Liver (tissue), 8 donors: ENCODE measurements at regions not wholly inside any gene's neighbourhood (a gene's known extent, or its start where the extent isn't known, plus 50 kb on each side); places are given as distances from the start of the nearest gene placed in this dataset.

Source experiments
- DNase-seq: peaks from one replicate; pipeline ENCODE4 v3.0.0-alpha.2; 2017; ENCODE audit warnings: low spot score
- H3K27ac ChIP-seq, 2 donors: one replicate each; pipeline ENCODE4 v1.7.0; 2013; ENCODE audit warnings: inconsistent platforms in 2 of 2, low read length in 2 of 2, control low read depth in 1 of 2, low read depth in 1 of 2, mild to moderate bottlenecking in 1 of 2
- H3K27me3 ChIP-seq, 4 donors: one replicate each; pipeline versions ENCODE4 v1.6.1 to v1.7.0; 2013; ENCODE audit warnings: low read length in 3 of 4, inconsistent platforms in 1 of 4, mild to moderate bottlenecking in 1 of 4, moderate library complexity in 1 of 4; ENCODE audit not compliant: control insufficient read depth in 4 of 4, insufficient read depth in 4 of 4
- H3K36me3 ChIP-seq, 4 donors: one replicate each; pipeline versions ENCODE4 v1.6.1 to v1.7.0; 2013; ENCODE audit warnings: low read length in 3 of 4, mild to moderate bottlenecking in 3 of 4, low read depth in 1 of 4, moderate library complexity in 1 of 4; ENCODE audit not compliant: control insufficient read depth in 4 of 4, insufficient read depth in 3 of 4
- H3K4me1 ChIP-seq, 4 donors: one replicate each; pipeline versions ENCODE4 v1.6.1 to v1.7.0; 2013; ENCODE audit warnings: low read length in 3 of 4, mild to moderate bottlenecking in 3 of 4, moderate library complexity in 1 of 4; ENCODE audit not compliant: control insufficient read depth in 4 of 4, insufficient read depth in 4 of 4
- H3K4me3 ChIP-seq, 3 donors: one replicate each; pipeline versions ENCODE4 v1.6.1 to v1.7.0; 2013; ENCODE audit warnings: low read length in 3 of 3, control low read depth in 1 of 3, low read depth in 1 of 3, mild to moderate bottlenecking in 1 of 3
- H3K9ac ChIP-seq, 2 donors: one replicate each; pipeline ENCODE4 v1.7.0; 2013; ENCODE audit warnings: low read length in 2 of 2, mild to moderate bottlenecking in 2 of 2, moderate library complexity in 2 of 2, control low read depth in 1 of 2, low read depth in 1 of 2
- H3K9me3 ChIP-seq, 4 donors: one replicate each; pipeline versions ENCODE4 v1.6.1 to v1.7.0; 2013; ENCODE audit warnings: low read length in 3 of 4; ENCODE audit not compliant: control insufficient read depth in 4 of 4
- CTCF ChIP-seq: fragments of 150-350 bp; IDR thresholded peaks from 2 replicates; pipeline ENCODE4 v1.5.1; 2017; ENCODE audit warnings: improper control_type of control experiment, low read depth, low read length; ENCODE audit not compliant: missing input control
- FOXA1 ChIP-seq: IDR thresholded peaks from 2 replicates; pipeline ENCODE4 v1.6.1; 2016; ENCODE audit warnings: antibody characterized with exemption
- FOXA2 ChIP-seq: IDR thresholded peaks from 2 replicates; pipeline ENCODE4 v1.6.1; 2016; ENCODE audit warnings: antibody characterized with exemption
- HNF4A ChIP-seq, 2 donors: conservative IDR thresholded peaks; 2 replicates each; pipeline ENCODE4 v1.6.1; 2016; ENCODE audit warnings: antibody characterized with exemption in 2 of 2, mild to moderate bottlenecking in 2 of 2
- HNF4G ChIP-seq: IDR thresholded peaks from 2 replicates; pipeline ENCODE4 v1.6.1; 2016; ENCODE audit warnings: antibody characterized with exemption
- MAX ChIP-seq: IDR thresholded peaks from 2 replicates; pipeline ENCODE4 v1.6.1; 2016; ENCODE audit warnings: antibody characterized with exemption
- NR2F2 ChIP-seq: IDR thresholded peaks from 2 replicates; pipeline ENCODE4 v1.6.1; 2016; ENCODE audit warnings: antibody characterized with exemption
- RAD21 ChIP-seq, 2 donors: IDR thresholded peaks; 2 replicates each; pipeline ENCODE4 v1.6.1; 2016; ENCODE audit warnings: antibody characterized with exemption in 2 of 2, mild to moderate bottlenecking in 2 of 2
- REST ChIP-seq: IDR thresholded peaks from 2 replicates; pipeline ENCODE4 v1.6.1; 2016; ENCODE audit warnings: antibody characterized with exemption, mild to moderate bottlenecking
- RXRA ChIP-seq, 2 donors: IDR thresholded peaks; 2 replicates each; pipeline ENCODE4 v1.6.1; 2017 to 2018; ENCODE audit warnings: antibody characterized with exemption in 2 of 2, mild to moderate bottlenecking in 1 of 2
- YY1 ChIP-seq: IDR thresholded peaks from 2 replicates; pipeline ENCODE4 v1.6.1; 2016; ENCODE audit warnings: antibody characterized with exemption, mild to moderate bottlenecking
- ZBTB33 ChIP-seq: IDR thresholded peaks from 2 replicates; pipeline ENCODE4 v1.6.1; 2016; ENCODE audit warnings: antibody characterized with exemption
- WGBS: extraction: QIAGEN DNeasy Blood & Tissue Kit; methylation state at CpG from one replicate; pipeline ENCODE4 v1.1.7; 2013; 5-methylcytosine and 5-hydroxymethylcytosine counted together
- TF ChIP-seq, protein P1 (sequence below): IDR thresholded peaks from 2 replicates; pipeline ENCODE4 v1.6.1; 2016; ENCODE audit warnings: antibody characterized with exemption
- donor health status: healthy.
- donor health status: healthy.
- donor health status: healthy.
- donor health status: healthy.
- donor health status: healthy.

DNA sequence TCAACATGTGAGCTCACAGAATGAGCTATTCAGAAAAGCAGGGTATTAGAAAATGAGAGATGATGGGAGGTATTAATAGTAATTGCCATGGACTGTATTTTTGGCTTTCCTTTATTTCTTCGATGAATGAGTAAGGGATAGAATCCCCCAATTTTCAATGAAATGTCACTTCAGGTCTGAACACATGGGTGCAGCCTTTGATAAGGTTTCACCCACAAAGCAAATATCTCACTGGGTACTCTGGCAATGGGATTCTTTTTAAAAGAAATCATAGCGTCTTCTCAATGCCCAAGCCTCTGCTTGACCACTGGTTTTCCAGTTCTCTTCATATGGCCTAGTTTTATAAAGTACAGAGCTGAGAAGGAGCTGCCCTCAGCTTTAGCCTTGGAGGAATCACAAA lies 610.5 kb upstream of the FANCL start:
- DNase-seq, result no peak
- 71% methylated on average over 2 of the region's 2 CpGs for WGBS
- no peaks in the 10 kb centered on the region for H3K36me3 ChIP-seq
- no peak overlapping the region for H3K27ac ChIP-seq
- TF ChIP-seq CTCF, result no peak
- TF ChIP-seq HNF4A (conservative IDR thresholded peaks at IDR 0.05), result no peak
- no peak for TF ChIP-seq FOXA1
- no peak for TF ChIP-seq MAX
- TF ChIP-seq RAD21 (IDR thresholded peaks at IDR 0.05), result peak; percentile 47 to 60
- no peaks in the 10 kb centered on the region for H3K4me1 ChIP-seq
- H3K4me3 ChIP-seq, result no peak overlapping the region
- H3K9me3 ChIP-seq, result no peaks in the 10 kb centered on the region
- H3K9ac ChIP-seq, result no peak overlapping the region
- no peaks in the 10 kb centered on the region for H3K27me3 ChIP-seq

GRCh38 chr2:58845011-58845410 lies 603.9 kb upstream of the FANCL start:
- WGBS, result 68% methylated on average over 3 of the region's 3 CpGs
- no peak overlapping the region for H3K27ac ChIP-seq
- no peaks in the 10 kb centered on the region for H3K27me3 ChIP-seq
- no peaks in the 10 kb centered on the region for H3K36me3 ChIP-seq
- no peak overlapping the region for H3K9ac ChIP-seq
- DNase-seq, result no peak
- TF ChIP-seq, protein P1, sequence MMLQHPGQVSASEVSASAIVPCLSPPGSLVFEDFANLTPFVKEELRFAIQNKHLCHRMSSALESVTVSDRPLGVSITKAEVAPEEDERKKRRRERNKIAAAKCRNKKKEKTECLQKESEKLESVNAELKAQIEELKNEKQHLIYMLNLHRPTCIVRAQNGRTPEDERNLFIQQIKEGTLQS, result no peak
- no peak for TF ChIP-seq FOXA2
- no peak for TF ChIP-seq YY1
- TF ChIP-seq MAX, result no peak
- TF ChIP-seq HNF4G, result no peak
- H3K4me3 ChIP-seq, result no peak overlapping the region
- no peaks in the 10 kb centered on the region for H3K4me1 ChIP-seq
- no peaks in the 10 kb centered on the region for H3K9me3 ChIP-seq

DNA sequence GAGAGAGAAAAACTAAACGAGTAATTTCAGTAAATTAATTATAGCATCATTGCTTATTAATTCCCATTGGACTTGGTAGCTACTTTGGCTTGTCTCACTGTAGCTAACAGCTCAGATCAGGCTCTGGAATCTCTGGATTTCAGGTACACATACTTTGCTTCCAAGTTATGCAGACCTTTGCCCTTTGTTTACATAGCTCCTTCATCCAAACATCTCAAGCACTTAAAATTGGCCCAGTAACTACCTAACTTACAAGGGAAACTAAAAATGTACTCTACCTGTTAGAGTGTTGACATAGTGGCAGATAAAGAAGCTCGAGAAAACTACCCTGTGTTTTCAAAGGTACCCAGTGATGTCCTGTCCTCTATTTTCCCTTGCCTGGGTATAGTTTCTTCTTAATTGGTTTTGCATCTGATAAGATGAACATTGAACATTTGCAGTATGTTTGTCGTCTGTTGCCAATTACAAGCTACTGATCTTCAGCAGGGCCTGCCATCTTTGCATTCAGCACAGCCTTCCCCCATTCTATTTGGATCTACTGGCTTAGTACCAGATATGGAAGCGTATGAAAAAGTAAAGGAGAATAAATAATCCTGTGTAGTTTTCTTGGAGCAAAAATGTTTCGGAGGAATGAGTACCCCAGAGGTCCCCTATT lies 601.5 kb upstream of the FANCL start:
- H3K4me3 ChIP-seq, result no peak overlapping the region
- no peaks in the 10 kb centered on the region for H3K27me3 ChIP-seq
- H3K9ac ChIP-seq, result no peak overlapping the region
- H3K4me1 ChIP-seq, result no peaks in the 10 kb centered on the region
- no peak for DNase-seq
- H3K36me3 ChIP-seq, result no peaks in the 10 kb centered on the region
- H3K9me3 ChIP-seq, result no peaks in the 10 kb centered on the region
- no peak overlapping the region for H3K27ac ChIP-seq
- WGBS, result 52% methylated on average over 5 of the region's 5 CpGs
- TF ChIP-seq NR2F2 (no peak), RXRA (IDR thresholded peaks at IDR 0.05) (no peak), FOXA2 (no peak), HNF4G (no peak), YY1 (no peak), ZBTB33 (no peak), HNF4A (conservative IDR thresholded peaks at IDR 0.05) (no peak), REST (no peak)
